Transverse colon (tissue), 4 donors: ENCODE measurements at regions not wholly inside any gene's neighbourhood (a gene's known extent, or its start where the extent isn't known, plus 50 kb on each side); places are given as distances from the start of the nearest gene placed in this dataset.

Experiments used
- CTCF ChIP-seq, 5 experiments: fragments of 200-600 bp in 3 of 5; fragments of 450-650 bp in 2 of 5; sonication (generic) in 3 of 5; IDR thresholded peaks; 1 replicate in 2 of 5; 2 replicates in 3 of 5; pipeline ENCODE4 v1.5.1; 2016 to 2017; ENCODE audit warnings: antibody characterized with exemption in 5 of 5, inconsistent platforms in 3 of 5, mild to moderate bottlenecking in 2 of 5, moderate library complexity in 1 of 5
- POLR2A ChIP-seq: fragments of 450-650 bp; IDR thresholded peaks from one replicate; pipeline ENCODE4 v1.6.1; 2016; ENCODE audit warnings: antibody characterized with exemption, mild to moderate bottlenecking, moderate library complexity
- POLR2AphosphoS5 ChIP-seq, 3 donors: sonication (generic); formaldehyde crosslinking; IDR thresholded peaks; one replicate each; pipeline ENCODE4 v1.6.1; 2016; ENCODE audit warnings: antibody characterized with exemption in 3 of 3

GRCh38 chr14:101347893-101348777 is 213.2 kb upstream of the DIO3 start:
- TF ChIP-seq CTCF (IDR thresholded peaks at IDR 0.05), result no peak
- no peak for TF ChIP-seq POLR2A
- no peak for TF ChIP-seq POLR2AphosphoS5 (IDR thresholded peaks at IDR 0.05)
